PC-9 (cell line): ENCODE measurements at regions not wholly inside any gene's neighbourhood (a gene's known extent, or its start where the extent isn't known, plus 50 kb on each side); places are given as distances from the start of the nearest gene placed in this dataset.

Experiments
- CTCF ChIP-seq: fragments of 200-600 bp; sonication (generic); conservative IDR thresholded peaks from 2 replicates; pipeline ENCODE4 v1.6.1; 2017; ENCODE audit warnings: mixed run types, antibody characterized with exemption, mild to moderate bottlenecking, moderate library complexity
- EZH2 ChIP-seq: fragments of 200-600 bp; sonication (generic); IDR thresholded peaks from 2 replicates; pipeline ENCODE4 v1.8.0; 2017; ENCODE audit warnings: antibody characterized with exemption, low read depth

GRCh38 chr20:17849901-17850683 lies 118.5 kb downstream of the SNX5 start:
- TF ChIP-seq CTCF (no peak), EZH2 (no peak)
